ENCODE measurements at regions not wholly inside any gene's neighbourhood (a gene's known extent, or its start where the extent isn't known, plus 50 kb on each side); places are given as distances from the start of the nearest gene placed in this dataset.
A peak's percentile ranks its signal among the peaks of the same experiment; 100 is the strongest.

DNA sequence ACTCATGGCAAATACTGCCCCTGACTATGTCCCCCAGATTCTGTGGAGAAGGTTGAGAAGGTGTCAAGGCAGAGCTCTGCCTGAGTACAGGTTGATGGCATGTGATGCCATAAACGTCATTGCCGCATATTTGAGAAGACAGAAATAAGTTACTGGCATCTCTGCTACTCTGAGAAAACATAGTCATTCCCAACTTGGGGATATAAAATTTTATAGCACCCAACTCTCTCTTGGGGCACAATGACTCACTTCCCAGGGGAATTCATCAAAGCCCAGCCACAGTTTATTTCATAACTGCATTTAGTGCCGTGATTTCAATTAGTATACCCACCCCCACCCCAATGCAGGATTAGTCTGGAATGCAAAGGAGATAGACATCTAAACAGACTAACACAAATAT is 101.9 kb upstream of the TNR start (continued):
- no peak for TF ChIP-seq ZNF274 (IDR thresholded peaks at IDR 0.05; ENCODE audit: low read length)
- TF ChIP-seq ZNF274 (tag by site-specific recombination; IDR thresholded peaks at IDR 0.05; ENCODE audit: borderline replicate concordance): no peak
- TF ChIP-seq ZBTB48 (tag by site-specific recombination; IDR thresholded peaks at IDR 0.05): no peak
- TF ChIP-seq KLF10 (tag by site-specific recombination; IDR thresholded peaks at IDR 0.05): 0 out of 2 replicates have a peak, but pooled peaks have one; percentile 46
- no peak for TF ChIP-seq MEIS1 (CRISPR knock-in tag; IDR thresholded peaks at IDR 0.05; ENCODE audit: borderline replicate concordance)
- TF ChIP-seq IKZF3 (tag by site-specific recombination; IDR thresholded peaks at IDR 0.05): no peak
- TF ChIP-seq KLF8 (tag by site-specific recombination; IDR thresholded peaks at IDR 0.05): no peak
- TF ChIP-seq GFI1B (tag by site-specific recombination; IDR thresholded peaks at IDR 0.05): peak; percentile 55
- no peak for TF ChIP-seq TCF7L2 (IDR thresholded peaks at IDR 0.05; ENCODE audit: borderline replicate concordance, low read depth, low read length)
- no peak for TF ChIP-seq ZNF248 (tag by site-specific recombination; IDR thresholded peaks at IDR 0.05)
- TF ChIP-seq ZNF510 (tag by site-specific recombination; IDR thresholded peaks at IDR 0.05; ENCODE audit: insufficient replicate concordance): no peak
- TF ChIP-seq, protein P1, sequence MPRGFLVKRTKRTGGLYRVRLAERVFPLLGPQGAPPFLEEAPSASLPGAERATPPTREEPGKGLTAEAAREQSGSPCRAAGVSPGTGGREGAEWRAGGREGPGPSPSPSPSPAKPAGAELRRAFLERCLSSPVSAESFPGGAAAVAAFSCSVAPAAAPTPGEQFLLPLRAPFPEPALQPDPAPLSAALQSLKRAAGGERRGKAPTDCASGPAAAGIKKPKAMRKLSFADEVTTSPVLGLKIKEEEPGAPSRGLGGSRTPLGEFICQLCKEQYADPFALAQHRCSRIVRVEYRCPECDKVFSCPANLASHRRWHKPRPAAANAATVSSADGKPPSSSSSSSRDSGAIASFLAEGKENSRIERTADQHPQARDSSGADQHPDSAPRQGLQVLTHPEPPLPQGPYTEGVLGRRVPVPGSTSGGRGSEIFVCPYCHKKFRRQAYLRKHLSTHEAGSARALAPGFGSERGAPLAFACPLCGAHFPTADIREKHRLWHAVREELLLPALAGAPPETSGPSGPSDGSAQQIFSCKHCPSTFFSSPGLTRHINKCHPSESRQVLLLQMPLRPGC (tag by site-specific recombination; IDR thresholded peaks at IDR 0.05): 0 out of 2 replicates have a peak, but pooled peaks have one; percentile 44
- no peak for TF ChIP-seq YY2 (tag by site-specific recombination; IDR thresholded peaks at IDR 0.05)
- TF ChIP-seq, protein P2, sequence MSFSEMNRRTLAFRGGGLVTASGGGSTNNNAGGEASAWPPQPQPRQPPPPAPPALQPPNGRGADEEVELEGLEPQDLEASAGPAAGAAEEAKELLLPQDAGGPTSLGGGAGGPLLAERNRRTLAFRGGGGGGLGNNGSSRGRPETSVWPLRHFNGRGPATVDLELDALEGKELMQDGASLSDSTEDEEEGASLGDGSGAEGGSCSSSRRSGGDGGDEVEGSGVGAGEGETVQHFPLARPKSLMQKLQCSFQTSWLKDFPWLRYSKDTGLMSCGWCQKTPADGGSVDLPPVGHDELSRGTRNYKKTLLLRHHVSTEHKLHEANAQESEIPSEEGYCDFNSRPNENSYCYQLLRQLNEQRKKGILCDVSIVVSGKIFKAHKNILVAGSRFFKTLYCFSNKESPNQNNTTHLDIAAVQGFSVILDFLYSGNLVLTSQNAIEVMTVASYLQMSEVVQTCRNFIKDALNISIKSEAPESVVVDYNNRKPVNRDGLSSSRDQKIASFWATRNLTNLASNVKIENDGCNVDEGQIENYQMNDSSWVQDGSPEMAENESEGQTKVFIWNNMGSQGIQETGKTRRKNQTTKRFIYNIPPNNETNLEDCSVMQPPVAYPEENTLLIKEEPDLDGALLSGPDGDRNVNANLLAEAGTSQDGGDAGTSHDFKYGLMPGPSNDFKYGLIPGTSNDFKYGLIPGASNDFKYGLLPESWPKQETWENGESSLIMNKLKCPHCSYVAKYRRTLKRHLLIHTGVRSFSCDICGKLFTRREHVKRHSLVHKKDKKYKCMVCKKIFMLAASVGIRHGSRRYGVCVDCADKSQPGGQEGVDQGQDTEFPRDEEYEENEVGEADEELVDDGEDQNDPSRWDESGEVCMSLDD (tag by site-specific recombination; IDR thresholded peaks at IDR 0.05): no peak
- TF ChIP-seq ZNF626 (tag by site-specific recombination; IDR thresholded peaks at IDR 0.05): no peak
- TF ChIP-seq OVOL3 (tag by site-specific recombination; IDR thresholded peaks at IDR 0.05): no peak
- no peak for TF ChIP-seq ZNF777 (tag by site-specific recombination; IDR thresholded peaks at IDR 0.05; ENCODE audit: borderline replicate concordance)
- no peak for TF ChIP-seq ZNF555 (tag by site-specific recombination; conservative IDR thresholded peaks at IDR 0.05)
- no peak for TF ChIP-seq ZNF2 (tag by site-specific recombination; IDR thresholded peaks at IDR 0.05)
- no peak for TF ChIP-seq ZNF174 (tag by site-specific recombination; IDR thresholded peaks at IDR 0.05)
- TF ChIP-seq ZNF624 (tag by site-specific recombination; IDR thresholded peaks at IDR 0.05): no peak
- TF ChIP-seq, protein P3, sequence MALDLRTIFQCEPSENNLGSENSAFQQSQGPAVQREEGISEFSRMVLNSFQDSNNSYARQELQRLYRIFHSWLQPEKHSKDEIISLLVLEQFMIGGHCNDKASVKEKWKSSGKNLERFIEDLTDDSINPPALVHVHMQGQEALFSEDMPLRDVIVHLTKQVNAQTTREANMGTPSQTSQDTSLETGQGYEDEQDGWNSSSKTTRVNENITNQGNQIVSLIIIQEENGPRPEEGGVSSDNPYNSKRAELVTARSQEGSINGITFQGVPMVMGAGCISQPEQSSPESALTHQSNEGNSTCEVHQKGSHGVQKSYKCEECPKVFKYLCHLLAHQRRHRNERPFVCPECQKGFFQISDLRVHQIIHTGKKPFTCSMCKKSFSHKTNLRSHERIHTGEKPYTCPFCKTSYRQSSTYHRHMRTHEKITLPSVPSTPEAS (tag by site-specific recombination; IDR thresholded peaks at IDR 0.05): no peak
- TF ChIP-seq, protein P4, sequence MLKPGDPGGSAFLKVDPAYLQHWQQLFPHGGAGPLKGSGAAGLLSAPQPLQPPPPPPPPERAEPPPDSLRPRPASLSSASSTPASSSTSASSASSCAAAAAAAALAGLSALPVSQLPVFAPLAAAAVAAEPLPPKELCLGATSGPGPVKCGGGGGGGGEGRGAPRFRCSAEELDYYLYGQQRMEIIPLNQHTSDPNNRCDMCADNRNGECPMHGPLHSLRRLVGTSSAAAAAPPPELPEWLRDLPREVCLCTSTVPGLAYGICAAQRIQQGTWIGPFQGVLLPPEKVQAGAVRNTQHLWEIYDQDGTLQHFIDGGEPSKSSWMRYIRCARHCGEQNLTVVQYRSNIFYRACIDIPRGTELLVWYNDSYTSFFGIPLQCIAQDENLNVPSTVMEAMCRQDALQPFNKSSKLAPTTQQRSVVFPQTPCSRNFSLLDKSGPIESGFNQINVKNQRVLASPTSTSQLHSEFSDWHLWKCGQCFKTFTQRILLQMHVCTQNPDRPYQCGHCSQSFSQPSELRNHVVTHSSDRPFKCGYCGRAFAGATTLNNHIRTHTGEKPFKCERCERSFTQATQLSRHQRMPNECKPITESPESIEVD (tag by site-specific recombination; IDR thresholded peaks at IDR 0.05): 0 out of 2 replicates have a peak, but pooled peaks have one; percentile 36
- TF ChIP-seq ZNF548 (tag by site-specific recombination; IDR thresholded peaks at IDR 0.05): no peak
- no peak for TF ChIP-seq ZNF19 (tag by site-specific recombination; IDR thresholded peaks at IDR 0.05; ENCODE audit: low read depth)
- TF ChIP-seq ZNF701 (tag by site-specific recombination; IDR thresholded peaks at IDR 0.05): no peak
